Spinal cord (tissue), 9 donors: ENCODE measurements at regions not wholly inside any gene's neighbourhood (a gene's known extent, or its start where the extent isn't known, plus 50 kb on each side); places are given as distances from the start of the nearest gene placed in this dataset.

Experiments used
- DNase-seq, 6 donors: peaks; one replicate each; pipeline versions ENCODE4 v3.0.0 to v3.0.0-alpha.2; 2013 to 2015; ENCODE audit warnings: low spot score in 6 of 6, low read depth in 4 of 6
- H3K27ac ChIP-seq: one replicate; pipeline ENCODE4 v1.5.1; 2013; ENCODE audit warnings: low read depth, low read length, control low read depth
- H3K27me3 ChIP-seq: one replicate; pipeline ENCODE4 v1.6.1; 2013; ENCODE audit warnings: low read length; ENCODE audit not compliant: control insufficient read depth, insufficient read depth
- H3K36me3 ChIP-seq: one replicate; pipeline ENCODE4 v1.6.1; 2013; ENCODE audit warnings: low read length; ENCODE audit not compliant: control insufficient read depth, insufficient read depth
- H3K4me1 ChIP-seq: one replicate; pipeline ENCODE4 v1.6.1; 2013; ENCODE audit warnings: low read length; ENCODE audit not compliant: control insufficient read depth, insufficient read depth
- H3K4me3 ChIP-seq: one replicate; pipeline ENCODE4 v1.5.1; 2013; ENCODE audit warnings: low read depth, low read length, control low read depth
- H3K9me3 ChIP-seq: one replicate; pipeline ENCODE4 v1.6.1; 2013; ENCODE audit warnings: low read length; ENCODE audit not compliant: control insufficient read depth, insufficient read depth
- whole genome bisulfite sequencing: methylation state at CpG from one replicate; pipeline ENCODE4 v1.1.5; 2013; ENCODE audit warnings: missing lambda C conversion rate; ENCODE audit not compliant: insufficient coverage; 5-methylcytosine and 5-hydroxymethylcytosine counted together
- donor health status: healthy.

DNA sequence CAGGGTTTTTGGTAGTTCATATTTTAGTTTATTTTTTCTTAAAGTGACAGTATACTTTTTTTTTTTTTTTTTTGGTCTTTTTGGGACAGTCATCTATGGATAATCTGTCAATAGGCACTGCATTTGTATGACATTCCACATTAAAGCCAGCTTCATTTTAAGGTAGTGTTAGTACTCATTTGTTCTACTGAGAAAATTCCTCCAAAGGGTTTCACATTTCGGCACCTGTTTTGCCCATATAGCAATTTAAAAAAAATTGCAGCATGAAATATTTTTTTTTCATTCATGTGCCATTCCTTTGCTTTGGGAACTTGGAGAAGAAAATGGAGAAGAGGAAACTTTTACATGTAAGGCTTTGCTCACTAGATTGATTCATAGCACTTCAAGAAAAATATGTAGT, 276.3 kb upstream of the TCF4 start:
- Histone ChIP-seq H3K27me3 (no peaks in the 10 kb centered on the region), H3K27ac (no peak overlapping the region), H3K4me1 (no peaks in the 10 kb centered on the region), H3K9me3 (no peaks in the 10 kb centered on the region), H3K4me3 (no peak overlapping the region), H3K36me3 (no peaks in the 10 kb centered on the region)
- DNase-seq, result no peak
- no CpG with 5 or more reads among the region's 1 CpG for WGBS

DNA sequence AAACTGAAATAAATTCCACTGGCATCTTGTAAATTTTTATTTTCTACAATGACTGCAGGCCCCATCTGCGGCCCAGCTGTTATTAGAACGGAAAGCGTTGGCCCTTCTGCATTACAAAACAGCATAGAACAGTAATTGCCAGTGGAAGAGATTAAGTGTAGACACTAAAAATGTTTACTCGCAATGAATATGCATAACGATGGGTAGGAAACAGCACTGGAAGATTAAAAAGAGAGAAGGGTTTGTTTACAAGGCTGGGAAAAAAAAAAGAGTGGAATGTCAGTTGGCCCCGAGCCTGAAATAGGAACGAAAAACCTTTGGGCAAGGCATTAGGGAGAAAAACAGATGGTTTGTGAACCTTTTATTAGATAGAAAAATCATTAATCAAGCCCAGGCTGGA, 275.9 kb upstream of the TCF4 start:
- no peaks in the 10 kb centered on the region for H3K9me3 ChIP-seq
- no peaks in the 10 kb centered on the region for H3K27me3 ChIP-seq
- no peak overlapping the region for H3K4me3 ChIP-seq
- WGBS, result 3% methylated on average over 3 of the region's 7 CpGs
- peak in 2 of 6 donors; percentile 84 to 94 for DNase-seq
- no peaks in the 10 kb centered on the region for H3K36me3 ChIP-seq
- peak overlapping the region; percentile 2 for H3K27ac ChIP-seq
- no peaks in the 10 kb centered on the region for H3K4me1 ChIP-seq

DNA sequence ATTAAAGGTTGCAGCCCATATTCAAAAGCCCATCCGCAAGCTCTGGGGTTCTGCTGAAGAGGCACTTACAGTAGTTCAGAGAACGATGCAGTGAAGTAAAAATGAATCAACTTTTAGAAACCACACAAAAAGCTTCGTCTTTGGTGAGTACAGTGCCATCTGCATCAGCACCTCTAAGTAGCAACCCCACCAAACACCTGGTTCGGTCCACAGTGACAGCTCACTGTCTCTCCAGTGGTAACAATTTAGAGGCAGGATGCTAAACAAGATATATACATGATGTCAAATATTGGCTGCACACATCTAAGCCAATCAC, 275.4 kb upstream of the TCF4 start:
- no peak overlapping the region for H3K4me3 ChIP-seq

DNA sequence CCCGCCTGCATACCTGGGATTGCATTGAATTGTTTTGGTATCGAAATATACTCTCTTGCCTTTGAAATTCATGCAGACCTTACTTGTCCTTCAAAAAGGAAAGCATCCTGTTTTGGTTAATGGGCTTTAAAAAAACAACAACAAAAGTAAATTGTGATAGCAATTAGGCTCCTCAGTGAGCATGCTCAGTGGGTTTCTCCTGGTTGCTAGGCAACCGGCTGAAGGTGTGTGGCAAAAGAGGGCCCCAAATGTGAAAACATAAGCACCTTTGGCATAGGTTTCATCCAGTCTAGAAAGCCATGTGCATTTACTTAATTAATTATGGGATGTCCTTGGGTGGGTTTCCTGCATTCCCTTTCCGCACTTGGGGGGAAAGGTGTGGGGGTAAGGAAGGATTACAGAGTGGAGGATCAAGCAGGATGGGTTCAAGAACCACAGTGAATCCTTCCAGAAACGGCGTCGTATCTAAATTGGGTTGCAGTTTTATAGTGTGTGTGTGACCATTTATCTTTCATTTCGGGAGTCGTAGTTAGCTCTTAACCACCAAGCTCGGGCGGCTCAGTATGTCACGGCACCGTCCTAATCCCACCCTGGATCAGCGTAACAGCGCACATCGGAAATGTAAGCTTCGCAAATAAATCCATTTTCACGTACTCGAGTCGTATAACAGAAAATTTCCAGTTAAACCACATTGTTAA, 274.9 kb upstream of the TCF4 start:
- DNase-seq, result peak in 1 of 6 donors; percentile 93
- WGBS, result 82% methylated on average over 15 of the region's 20 CpGs
- H3K4me1 ChIP-seq, result no peaks in the 10 kb centered on the region
- H3K27me3 ChIP-seq, result no peaks in the 10 kb centered on the region
- H3K4me3 ChIP-seq, result no peak overlapping the region
- no peaks in the 10 kb centered on the region for H3K36me3 ChIP-seq
- no peak overlapping the region for H3K27ac ChIP-seq
- no peaks in the 10 kb centered on the region for H3K9me3 ChIP-seq

More for the DNA sequence above, 275.4 kb upstream of the TCF4 start:
- no peaks in the 10 kb centered on the region for H3K27me3 ChIP-seq
- no peaks in the 10 kb centered on the region for H3K36me3 ChIP-seq
- peak overlapping the region; percentile 2 for H3K27ac ChIP-seq
- no peaks in the 10 kb centered on the region for H3K4me1 ChIP-seq
- no peaks in the 10 kb centered on the region for H3K9me3 ChIP-seq
- DNase-seq, result peak in 1 of 6 donors; percentile 32
- 56% methylated on average over 2 of the region's 4 CpGs for WGBS

DNA sequence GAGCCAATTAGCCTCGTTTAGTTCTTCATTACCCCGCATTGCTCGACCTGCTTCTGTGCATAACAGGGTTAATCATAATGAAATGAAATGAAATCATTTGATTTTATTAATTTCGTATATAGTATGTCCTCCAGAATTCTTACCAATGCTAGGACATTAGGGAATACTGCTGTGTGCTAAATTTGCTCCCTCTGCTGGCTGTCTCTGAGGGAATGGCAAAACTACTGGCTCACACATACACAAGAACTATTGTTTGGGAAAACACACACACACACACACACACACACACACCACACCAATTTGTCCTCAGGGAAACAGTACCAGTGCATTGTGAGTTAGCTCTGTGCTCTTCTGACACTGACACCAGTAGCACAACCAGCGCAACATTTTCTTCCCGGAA, 273.3 kb upstream of the TCF4 start:
- Histone ChIP-seq H3K9me3 (no peaks in the 10 kb centered on the region), H3K4me3 (no peak overlapping the region), H3K27ac (no peak overlapping the region), H3K36me3 (no peaks in the 10 kb centered on the region), H3K4me1 (no peaks in the 10 kb centered on the region), H3K27me3 (no peaks in the 10 kb centered on the region)
- DNase-seq, result peak in 2 of 6 donors; percentile 66 to 79
- no CpG with 5 or more reads among the region's 6 CpGs for WGBS

DNA sequence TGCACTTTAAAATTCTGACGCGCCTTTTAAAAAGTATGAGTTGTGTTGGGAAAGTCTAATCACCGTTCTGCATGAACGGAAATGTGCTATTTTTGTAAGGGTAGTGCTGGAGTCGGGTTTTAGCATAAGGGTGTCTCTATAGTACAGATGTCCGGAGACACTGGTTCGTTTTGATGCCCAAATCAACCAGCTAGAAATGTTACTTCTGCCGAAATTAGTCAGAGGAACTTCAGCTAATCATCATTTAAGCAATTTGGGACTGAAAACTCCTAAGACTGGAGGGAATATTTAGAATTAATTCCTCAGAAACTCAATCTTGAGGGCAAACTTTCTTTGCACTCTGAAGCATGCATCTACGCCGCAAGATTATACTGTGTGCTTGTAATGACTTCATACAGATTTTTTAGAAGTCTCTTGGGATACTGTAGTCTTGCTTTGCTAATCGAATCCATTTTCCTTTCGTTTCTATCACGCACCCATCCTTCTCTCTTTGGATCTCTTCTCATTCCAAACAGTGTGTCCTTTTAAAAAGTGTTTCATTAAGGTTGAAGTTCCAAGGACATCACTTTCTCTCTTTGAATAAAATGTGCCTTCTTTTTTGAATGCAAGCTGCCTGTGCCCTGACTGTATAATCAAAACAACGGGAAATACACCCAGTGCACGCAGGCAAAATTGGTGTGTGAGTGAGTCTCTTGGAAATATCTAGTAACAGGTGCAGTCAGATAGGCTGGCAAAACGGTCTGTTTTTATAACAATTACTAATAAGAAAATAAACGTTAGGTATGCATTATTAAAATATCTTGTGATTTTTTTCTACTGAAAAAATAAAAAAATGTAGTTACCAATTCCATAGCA, 270.9 kb upstream of the TCF4 start:
- Histone ChIP-seq H3K9me3 (no peaks in the 10 kb centered on the region), H3K27ac (peak overlapping the region; percentile 43), H3K27me3 (no peaks in the 10 kb centered on the region), H3K4me3 (peak overlapping the region; percentile 20), H3K36me3 (no peaks in the 10 kb centered on the region), H3K4me1 (no peaks in the 10 kb centered on the region)
- 15% methylated on average over 4 of the region's 17 CpGs for WGBS
- peak in 2 of 6 donors; percentile 56 to 76 for DNase-seq

DNA sequence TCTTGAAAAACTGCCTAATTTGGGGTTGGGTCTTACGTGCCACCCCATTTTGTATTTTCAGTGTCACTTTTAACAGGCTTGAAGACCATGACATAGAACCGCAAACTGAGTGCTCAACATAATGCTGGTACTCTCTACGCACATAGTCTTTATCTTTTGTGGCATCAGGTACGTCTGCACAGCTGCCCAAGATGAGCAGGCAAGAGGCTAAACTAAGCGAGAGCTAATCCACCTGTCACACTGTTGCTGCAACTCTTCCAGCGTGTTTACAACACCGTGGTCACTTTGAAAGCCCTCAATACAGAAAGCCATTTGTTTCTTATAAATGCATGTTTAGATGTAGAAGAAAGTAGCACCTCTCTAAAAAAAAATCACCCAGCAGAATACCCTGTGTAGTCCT, 270.0 kb upstream of the TCF4 start:
- H3K9me3 ChIP-seq, result no peaks in the 10 kb centered on the region
- no peak overlapping the region for H3K4me3 ChIP-seq
- DNase-seq, result peak in 1 of 6 donors; percentile 30
- no peaks in the 10 kb centered on the region for H3K36me3 ChIP-seq
- H3K27ac ChIP-seq, result no peak overlapping the region
- H3K4me1 ChIP-seq, result no peaks in the 10 kb centered on the region
- H3K27me3 ChIP-seq, result no peaks in the 10 kb centered on the region
- WGBS, result 69% methylated on average over 4 of the region's 7 CpGs

DNA sequence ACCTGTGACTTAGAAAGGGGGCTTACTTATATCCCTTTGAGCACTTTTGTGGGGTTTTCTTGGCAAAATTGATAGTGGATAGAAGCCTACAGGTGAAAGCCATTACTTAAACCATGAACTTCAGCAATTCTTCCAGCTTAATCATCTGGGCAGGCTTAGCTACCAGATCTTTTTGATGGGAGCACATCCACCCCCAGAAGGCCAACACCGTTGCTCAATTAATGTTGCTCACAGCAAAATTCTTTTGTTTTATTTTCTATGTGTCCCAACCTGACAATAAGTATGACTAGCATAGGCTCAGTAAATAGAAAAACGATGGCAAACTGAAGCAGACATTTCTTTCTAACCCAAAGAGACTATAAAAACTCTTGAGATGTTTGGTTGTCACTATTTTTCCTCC, 269.4 kb upstream of the TCF4 start:
- no peaks in the 10 kb centered on the region for H3K9me3 ChIP-seq
- H3K27me3 ChIP-seq, result no peaks in the 10 kb centered on the region
- H3K27ac ChIP-seq, result no peak overlapping the region
- no peak overlapping the region for H3K4me3 ChIP-seq
- H3K4me1 ChIP-seq, result no peaks in the 10 kb centered on the region
- WGBS, result 86% methylated on average over 1 of the region's 2 CpGs
- no peak for DNase-seq
- H3K36me3 ChIP-seq, result no peaks in the 10 kb centered on the region

DNA sequence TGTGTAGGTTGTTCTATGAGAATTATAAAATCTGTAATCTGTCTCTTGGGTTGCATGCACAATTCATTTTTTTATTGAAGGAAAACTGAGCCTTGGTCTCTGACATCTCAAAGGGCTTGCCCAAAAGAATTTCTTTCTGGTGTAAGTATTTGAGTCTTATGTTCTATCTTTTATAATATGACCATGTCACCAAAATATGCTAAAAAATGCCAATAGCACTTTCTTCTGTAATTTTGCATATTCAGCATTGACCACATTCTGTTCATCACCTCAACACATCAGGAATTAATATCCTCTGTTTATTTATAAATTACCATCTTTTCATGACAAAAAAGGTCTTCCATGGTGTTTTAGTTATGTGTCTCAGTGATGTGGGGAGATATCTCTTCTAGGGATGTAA, 268.7 kb upstream of the TCF4 start:
- no peak for DNase-seq
- no peaks in the 10 kb centered on the region for H3K36me3 ChIP-seq
- no peak overlapping the region for H3K4me3 ChIP-seq
- no peaks in the 10 kb centered on the region for H3K9me3 ChIP-seq
- H3K4me1 ChIP-seq, result no peaks in the 10 kb centered on the region
- H3K27ac ChIP-seq, result no peak overlapping the region
- no peaks in the 10 kb centered on the region for H3K27me3 ChIP-seq

DNA sequence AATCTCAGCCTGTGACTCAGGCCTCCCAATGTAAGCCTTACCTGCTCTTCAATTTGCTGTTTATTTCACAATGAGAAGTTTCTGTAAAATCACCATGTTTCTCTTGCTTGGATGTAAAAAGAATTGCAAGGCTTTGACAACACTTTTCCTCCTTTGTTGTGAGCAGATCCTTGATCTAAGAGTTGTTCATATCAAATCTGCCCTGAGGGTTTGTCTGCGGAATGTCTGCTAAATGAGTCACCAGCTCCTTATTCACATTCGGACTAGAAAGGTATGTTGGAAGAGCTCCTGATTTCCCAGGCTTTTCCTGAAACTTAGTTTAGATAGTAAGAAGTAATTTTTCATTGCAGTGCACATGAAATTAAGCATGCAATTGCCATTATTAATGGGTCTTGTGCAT, 268.2 kb upstream of the TCF4 start:
- no peak overlapping the region for H3K27ac ChIP-seq
- H3K4me3 ChIP-seq, result no peak overlapping the region
- H3K27me3 ChIP-seq, result no peaks in the 10 kb centered on the region
- 92% methylated on average over 2 of the region's 2 CpGs for WGBS
- no peaks in the 10 kb centered on the region for H3K9me3 ChIP-seq
- DNase-seq, result no peak
- H3K4me1 ChIP-seq, result no peaks in the 10 kb centered on the region
- no peaks in the 10 kb centered on the region for H3K36me3 ChIP-seq
